ENCODE measurements at regions not wholly inside any gene's neighbourhood (a gene's known extent, or its start where the extent isn't known, plus 50 kb on each side); places are given as distances from the start of the nearest gene placed in this dataset.
"Not testable (repeated sequence)": the region's sequence is repeated elsewhere in the genome, so short reads cannot be mapped to it uniquely, and the experiment has no call there.

DNA sequence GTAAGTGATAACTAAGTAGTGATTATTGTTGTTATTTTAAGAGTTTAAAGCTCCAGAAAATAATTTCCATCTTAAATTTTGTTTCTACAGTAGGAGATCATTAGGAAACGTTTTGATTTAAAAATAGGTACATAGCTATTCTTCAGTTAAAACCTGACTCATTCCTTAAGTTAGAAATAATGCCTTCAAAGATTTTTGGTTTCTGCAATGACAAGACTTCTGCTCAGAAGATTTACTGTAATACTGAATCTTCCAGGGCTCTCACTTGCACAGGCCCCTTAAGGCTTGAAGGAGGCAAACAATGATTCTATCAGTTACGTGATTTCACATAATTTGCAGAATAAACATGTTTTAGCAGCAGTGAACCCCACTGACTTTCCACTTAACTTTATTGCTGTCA lies 333.7 kb downstream of the RAD51AP2 start:
- DNase-seq = no peak

- DNase-seq = no peak
Observed at GRCh38 chr2:17182399-17182798, 335.8 kb downstream of the RAD51AP2 start.

DNA sequence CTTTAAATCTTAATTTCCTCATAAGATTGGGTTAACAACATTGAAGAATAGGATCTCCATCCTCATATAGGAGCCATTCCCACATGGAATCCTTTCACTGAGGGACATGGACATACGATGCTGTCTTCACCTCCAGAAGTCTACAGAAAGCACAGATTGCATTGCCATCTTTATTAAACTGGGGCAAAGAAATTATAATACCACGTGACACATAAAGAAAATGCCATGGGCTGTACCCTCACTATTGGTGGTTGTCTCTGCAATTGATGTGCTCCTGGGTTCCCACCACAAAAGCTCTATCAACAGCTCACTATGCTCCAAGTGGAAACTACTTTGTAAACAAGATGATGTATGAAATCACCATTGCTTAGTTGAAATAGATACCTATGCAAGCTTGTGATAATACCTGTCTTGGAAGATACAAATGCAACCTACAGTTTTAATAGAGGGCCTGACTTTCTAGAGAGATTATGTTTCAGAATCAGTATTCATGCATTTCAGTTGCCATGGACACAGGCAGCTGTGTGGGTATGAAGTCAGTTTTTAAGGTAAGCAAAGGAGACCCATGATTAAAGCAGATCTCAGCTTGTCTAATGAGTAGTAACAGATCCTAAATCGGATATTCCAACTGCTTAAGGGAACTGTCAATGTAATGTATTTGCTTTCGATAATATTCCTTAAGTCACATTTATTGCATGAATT lies 337.0 kb downstream of the RAD51AP2 start:
- DNase-seq = no peak

DNA sequence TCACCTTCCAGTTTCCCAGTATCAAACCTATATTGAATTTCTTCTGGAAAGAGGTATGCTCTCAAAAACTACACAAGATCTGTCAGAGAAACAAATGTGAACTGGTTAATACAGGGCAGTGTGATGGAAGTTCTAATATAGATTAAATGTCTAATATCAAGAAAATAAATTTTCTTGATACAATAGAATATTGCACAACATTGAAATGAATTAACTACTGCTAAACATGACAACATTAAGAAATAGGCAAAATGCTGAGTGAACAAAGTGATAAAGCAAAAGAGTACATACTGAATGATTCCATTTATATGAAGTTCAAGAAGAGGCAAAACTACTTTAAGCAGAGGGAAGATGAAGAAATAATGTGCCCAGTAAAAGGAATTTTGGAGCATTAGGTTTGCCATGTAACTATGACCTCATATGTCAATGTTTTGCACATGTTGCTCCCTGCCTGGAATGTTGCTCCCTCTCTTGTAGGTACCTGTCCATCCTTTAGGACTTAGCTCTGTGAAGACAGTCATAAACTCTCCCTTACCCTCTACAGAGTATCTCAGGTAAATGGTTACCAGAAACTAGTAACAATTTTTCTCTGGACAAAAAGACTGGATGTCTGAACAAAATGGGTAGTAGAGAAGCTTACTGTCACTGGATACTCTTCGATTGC lies 339.0 kb downstream of the RAD51AP2 start:
- no peak for DNase-seq

GRCh38 chr2:17177088-17177487 lies 341.2 kb downstream of the RAD51AP2 start:
- DNase-seq = no peak

DNA sequence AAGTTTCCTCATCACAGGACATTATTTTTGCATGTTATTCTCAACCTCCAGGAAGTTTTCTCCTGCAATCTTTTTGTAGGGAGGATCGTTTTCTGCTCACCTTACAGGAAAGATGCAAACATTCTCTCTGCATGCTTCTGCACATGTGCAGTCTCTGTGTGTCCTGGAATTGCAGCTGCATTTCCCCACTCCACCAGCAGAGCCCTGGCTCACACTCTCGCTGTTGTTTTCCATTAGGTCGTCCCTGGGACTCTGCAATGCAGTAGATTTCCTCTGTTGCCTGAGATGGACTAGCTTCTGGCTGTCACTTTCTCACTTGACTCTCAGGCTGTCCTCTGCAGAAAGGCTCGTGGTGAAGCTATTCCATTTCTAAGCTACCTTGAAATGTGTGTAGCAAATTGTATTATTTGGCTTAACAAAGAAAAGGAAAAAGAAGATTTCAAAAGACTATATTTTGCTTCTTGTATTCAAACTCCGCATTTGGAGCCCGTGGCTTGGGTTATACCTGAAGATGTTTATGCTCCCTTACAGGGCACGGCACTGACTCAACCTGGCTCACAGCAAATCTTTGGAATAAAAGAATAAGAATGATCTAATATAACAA lies 346.7 kb downstream of the RAD51AP2 start:
- no peak for DNase-seq

DNA sequence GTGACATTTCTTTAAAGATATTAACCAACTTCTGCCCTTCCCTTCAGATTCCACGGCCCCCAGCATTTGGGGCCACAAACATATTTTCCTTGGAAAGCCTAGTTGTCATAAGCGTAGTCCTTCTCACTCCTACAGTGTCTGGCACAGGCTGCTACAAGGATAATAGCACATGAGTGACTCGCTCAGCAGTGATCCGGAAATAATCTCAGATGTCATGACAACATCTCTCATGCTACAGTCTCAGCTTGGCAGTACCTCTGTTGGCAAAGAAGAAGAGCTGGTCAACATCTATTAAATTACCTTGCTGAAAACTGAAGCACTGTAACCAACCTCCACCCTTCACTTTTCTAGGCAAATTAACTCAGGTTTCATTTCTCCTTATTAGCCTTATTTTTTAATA lies 351.7 kb downstream of the RAD51AP2 start:
- DNase-seq = no peak

DNA sequence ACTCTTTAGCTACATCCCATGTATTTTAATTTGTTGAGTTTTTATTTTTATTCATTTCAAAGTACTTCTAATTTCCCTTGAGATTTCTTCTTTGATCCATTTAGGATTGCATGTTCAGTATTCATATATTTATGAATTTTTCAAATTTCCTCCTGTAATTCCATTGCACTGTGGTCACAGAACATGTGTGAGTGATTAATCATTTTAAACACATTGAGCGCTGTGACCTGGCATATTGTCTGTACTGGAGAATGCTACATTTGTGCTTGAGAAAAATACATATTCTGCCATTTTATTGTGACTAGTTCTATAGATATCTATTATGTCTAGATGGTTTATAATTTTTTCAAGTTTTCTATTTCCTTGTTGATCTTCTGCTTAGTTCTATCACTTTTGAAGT lies 353.7 kb downstream of the RAD51AP2 start:
- no peak for DNase-seq

DNA sequence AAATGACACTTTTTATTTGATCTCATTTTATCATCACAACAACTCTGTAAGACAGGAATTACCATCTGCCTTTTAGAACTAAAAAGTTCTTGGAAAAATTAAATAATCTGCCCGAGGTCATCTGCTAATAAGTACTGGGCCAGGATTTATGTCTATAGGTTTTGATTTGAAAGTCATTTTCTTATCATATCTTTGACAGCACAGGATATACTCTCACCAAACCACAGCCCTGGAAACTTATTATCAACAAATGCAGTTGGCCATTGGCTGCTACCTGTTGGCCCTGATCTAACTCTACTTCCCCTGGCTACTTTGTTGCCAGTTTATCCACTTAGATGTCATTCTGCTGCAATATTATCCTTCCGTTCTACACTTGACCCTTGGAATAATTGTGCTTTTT lies 354.6 kb downstream of the RAD51AP2 start:
- no peak for DNase-seq

DNA sequence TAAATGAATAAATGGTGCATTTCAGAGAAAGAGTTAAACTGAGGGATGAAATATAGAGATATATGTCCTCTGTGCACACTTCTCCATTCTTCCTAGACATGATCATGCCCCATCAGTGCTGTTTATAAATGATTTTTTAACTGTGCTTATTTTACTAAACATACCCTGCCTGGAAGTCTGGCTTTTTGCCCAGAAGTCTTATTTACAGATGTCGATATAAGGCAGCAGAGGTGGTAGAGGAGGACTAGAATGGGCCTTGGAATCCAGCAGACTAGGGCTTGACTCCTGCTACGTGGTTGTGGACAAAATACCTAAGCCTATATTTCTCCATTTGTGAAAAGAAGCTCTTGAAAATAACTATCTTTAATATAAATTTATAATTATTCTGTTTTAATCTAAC lies 355.5 kb downstream of the RAD51AP2 start:
- DNase-seq = no peak

DNA sequence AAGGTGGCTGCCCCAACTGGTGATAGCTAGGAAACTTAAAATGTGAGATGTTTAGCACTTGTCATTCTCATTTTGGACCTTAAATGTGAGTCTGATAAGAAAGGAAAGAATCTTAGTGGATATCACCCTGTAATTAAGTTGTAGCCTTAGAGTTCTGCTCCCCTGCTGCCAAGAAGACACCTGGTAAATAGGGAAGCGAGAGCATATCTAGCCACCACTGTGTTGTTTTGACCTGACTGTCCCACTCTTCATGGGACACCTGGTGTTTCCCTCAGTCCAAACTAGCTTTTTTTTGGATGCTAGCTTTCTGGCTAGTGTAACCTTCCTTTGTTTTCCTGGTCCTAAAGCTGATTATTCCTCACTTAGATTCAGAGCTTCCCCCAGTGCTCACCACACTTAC lies 357.6 kb downstream of the RAD51AP2 start:
- DNase-seq = no peak

DNA sequence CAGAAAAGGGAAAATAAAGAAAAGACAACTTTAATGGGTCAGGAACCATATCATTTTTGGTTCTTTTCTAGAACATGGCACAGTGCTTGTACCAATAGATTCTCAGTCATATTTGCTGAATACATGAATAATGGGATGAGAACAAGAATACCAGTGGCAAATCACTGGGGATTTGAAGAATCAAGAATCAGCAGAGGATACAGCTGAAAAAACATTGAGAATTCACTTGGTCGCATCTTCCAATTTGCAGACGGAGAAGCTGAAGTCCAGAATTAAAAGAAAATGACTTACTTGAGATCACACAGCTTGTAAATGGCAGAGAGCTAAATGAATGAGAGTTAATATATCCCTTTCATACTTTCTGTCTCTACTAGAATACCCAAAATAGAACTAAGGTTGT lies 362.2 kb downstream of the RAD51AP2 start:
- no peak for DNase-seq

GRCh38 chr2:17149945-17150344 lies 368.3 kb downstream of the RAD51AP2 start:
- DNase-seq = no peak

GRCh38 chr2:17148407-17149145 lies 369.7 kb downstream of the RAD51AP2 start:
- DNase-seq = no peak

DNA sequence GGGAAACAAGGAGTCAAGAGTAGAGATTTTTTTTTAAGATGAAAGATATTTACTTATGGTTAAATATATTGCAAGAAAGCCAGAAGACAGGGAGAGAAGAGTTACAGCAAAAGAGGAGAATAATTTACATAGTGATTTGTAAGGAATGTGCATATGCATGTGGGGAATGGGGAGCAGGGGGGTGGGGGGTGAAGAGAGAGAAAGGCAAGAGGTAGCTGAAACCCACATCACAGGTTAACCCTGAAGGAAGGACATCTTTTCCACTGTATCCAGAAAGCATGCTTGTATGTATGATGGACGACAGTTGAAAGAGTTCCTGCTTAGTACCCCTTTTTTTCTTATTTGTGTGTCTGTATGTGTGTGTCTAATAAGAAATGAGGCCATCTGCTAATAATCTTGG lies 371.9 kb downstream of the RAD51AP2 start:
- no peak for DNase-seq

- DNase-seq = no peak
Observed at GRCh38 chr2:17136877-17137276, 381.4 kb downstream of the RAD51AP2 start.

DNA sequence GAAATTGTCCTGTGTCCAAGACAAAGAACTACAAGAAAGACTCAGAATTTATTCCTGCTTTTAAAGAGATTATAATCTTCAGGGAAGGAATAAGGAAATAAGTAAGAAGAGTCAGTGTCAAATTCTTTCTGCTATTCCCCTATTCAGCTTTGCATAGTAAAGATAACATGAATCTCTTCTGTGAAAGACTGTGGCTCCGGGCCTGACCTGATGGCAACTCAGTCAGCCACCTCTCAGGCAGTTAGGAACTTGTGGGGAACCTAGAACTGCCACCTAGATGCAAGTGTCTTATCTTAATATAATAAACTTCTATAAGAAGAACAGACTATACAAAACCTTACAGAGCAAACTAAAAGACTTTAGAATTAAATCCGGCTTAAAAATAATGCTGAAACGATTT lies 382.0 kb downstream of the RAD51AP2 start:
- DNase-seq = no peak

DNA sequence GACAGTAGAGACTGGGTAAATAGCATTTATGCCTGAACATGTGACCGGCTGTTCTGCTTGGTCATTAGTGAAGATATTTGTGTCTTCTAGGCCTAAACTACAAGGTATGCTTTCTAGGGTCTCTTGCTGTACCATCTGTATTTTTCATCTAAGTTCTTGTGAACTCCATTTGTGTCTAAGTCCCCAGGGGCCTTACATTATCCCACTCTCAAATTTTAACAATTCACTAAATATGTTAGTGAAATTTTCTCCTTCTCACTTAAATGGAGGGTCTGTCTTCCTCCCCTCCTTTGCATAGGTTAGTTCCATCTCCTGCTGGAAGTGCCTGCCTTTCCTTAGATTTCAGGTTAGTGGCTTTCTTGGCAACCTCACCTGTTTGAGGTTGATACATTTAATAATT lies 382.6 kb downstream of the RAD51AP2 start:
- no peak for DNase-seq

DNA sequence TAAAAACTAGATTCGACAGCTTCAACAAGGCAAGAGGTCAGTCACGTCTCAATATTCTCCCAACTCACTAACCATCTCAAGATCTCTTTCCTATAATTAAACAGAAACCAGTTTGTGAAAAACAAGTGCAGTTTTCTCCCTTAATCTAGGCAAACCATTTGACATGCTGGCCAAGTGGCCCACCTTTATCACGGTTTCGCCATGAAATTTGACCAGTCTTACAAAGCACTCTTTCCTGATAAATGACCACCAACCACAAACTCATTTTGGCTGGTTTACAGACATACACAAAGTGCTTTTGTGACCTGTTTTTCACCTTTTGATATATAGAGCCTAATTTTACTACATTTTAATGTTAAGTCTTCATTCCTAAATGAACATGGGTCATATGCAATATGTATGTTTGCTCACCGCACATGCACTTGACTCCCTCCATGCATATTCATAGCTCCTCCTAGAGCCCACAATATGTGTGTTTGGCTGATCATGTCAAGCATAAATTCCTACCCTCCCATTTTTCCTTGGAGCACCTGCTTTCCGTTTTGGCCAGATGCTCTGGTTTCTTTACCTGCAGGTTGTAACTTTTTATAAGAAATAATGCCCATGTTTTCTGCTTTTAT lies 385.1 kb downstream of the RAD51AP2 start:
- DNase-seq = no peak

DNA sequence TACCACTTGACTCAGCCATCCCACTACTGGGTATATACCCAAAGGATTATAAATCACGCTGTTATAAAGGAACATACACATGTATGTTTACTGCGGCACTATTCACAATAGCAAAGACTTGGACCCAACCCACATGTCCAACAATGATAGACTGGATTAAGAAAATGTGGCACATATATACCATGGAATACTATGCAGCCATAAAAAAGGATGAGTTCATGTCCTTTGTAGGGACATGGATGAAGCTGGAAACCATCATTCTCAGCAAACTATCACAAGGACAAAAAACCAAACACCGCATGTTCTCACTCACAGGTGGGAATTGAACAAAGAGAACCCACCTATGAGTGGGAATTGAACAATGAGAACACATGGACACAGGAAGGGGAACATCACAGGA lies 387.6 kb downstream of the RAD51AP2 start:
- DNase-seq = not testable (repeated sequence)

DNA sequence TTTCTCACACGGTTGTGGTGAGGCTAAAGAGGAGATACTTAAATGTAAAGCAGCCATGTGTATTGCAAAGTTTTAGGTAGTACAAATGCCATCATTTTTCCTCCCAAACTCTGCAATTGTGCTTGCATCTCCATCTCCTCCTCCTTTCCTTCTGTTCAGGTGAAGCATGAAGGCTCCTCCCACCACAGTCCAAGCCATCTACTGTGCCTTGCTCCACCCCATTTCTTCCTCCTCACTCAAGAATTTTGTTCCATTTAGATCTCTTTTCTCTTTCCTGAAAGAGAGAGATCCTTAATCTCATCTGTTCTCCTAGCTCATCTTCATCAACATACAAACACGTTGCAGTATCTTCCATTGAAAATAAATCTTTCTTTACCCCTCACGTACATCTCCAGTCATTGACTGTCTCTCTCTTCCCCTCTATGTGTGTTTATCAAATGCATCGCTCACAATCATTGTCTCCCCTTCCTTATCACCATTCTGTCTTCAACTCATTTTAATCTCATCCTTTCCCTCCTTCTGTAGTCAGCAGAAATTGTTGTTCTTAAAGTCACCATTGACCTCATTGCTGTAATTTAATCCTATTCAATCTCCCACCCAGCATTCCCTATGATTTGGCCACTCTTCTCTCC lies 392.1 kb downstream of the RAD51AP2 start:
- DNase-seq = no peak

- DNase-seq = no peak
Observed at GRCh38 chr2:17124575-17125318, 393.5 kb downstream of the RAD51AP2 start.

Measured in stimulated activated CD8-positive, alpha-beta memory T cell treated with anti-CD3 and anti-CD28 coated beads, Interleukin-4, amount 100 ng/mL, for 48 hours (primary cell).